ENCODE measurements at regions not wholly inside any gene's neighbourhood (a gene's known extent, or its start where the extent isn't known, plus 50 kb on each side); places are given as distances from the start of the nearest gene placed in this dataset.

DNA sequence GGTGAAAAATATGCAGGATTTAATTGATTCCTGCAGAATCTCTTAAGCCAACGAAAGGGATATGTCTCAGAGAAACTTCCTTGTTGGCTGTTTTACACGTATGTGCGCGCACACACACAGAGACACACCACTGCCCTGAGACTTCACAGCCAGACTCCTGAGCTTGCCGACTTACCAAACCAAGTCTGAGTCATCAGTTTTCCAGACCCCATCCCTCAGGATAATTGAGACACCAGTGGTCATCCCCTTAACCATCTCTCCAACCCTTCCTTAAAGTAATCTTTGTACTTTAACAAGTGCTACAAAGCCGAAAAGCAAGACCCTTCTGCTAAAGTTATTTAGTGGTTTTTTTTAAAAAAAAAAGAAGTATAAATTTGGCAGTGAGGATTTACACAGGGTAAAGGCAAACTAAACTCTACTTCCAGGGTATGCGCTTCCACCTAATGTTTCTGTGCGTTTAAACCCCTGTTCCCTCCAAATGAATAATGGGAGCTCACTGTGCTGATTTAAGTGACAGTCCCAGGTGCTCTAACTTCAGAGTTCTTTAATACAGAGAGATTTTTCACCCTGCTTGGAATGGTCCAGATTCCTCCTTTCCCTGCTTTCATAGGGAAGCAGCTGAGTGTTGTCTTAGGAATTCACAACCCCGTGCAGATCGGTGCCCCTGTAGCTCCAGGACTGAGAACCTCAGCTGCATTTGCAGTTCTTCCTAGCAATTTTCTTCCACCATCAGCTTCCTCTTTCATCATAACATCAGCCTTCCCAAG lies 198.5 kb downstream of the INHBA start:
- no peak overlapping the region for H3K4me3 Mint-ChIP-seq (ENCODE audit: unreplicated experiment)
- TF ChIP-seq, protein P1, sequence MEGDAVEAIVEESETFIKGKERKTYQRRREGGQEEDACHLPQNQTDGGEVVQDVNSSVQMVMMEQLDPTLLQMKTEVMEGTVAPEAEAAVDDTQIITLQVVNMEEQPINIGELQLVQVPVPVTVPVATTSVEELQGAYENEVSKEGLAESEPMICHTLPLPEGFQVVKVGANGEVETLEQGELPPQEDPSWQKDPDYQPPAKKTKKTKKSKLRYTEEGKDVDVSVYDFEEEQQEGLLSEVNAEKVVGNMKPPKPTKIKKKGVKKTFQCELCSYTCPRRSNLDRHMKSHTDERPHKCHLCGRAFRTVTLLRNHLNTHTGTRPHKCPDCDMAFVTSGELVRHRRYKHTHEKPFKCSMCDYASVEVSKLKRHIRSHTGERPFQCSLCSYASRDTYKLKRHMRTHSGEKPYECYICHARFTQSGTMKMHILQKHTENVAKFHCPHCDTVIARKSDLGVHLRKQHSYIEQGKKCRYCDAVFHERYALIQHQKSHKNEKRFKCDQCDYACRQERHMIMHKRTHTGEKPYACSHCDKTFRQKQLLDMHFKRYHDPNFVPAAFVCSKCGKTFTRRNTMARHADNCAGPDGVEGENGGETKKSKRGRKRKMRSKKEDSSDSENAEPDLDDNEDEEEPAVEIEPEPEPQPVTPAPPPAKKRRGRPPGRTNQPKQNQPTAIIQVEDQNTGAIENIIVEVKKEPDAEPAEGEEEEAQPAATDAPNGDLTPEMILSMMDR (IDR thresholded peaks at IDR 0.05) = no peak
- H3K9me3 Mint-ChIP-seq (ENCODE audit: unreplicated experiment) = no peaks in the 10 kb centered on the region
- no peak for DNase-seq (ENCODE audit: extremely low spot score, unreplicated experiment)
- H3K27ac Mint-ChIP-seq (ENCODE audit: unreplicated experiment) = no peak overlapping the region
- peaks cover 3% of the 10 kb centered on the region for H3K36me3 Mint-ChIP-seq (ENCODE audit: unreplicated experiment)
- no peaks in the 10 kb centered on the region for H3K27me3 Mint-ChIP-seq (ENCODE audit: unreplicated experiment)
- peaks cover 6% of the 10 kb centered on the region for H3K4me1 Mint-ChIP-seq (ENCODE audit: unreplicated experiment)

DNA sequence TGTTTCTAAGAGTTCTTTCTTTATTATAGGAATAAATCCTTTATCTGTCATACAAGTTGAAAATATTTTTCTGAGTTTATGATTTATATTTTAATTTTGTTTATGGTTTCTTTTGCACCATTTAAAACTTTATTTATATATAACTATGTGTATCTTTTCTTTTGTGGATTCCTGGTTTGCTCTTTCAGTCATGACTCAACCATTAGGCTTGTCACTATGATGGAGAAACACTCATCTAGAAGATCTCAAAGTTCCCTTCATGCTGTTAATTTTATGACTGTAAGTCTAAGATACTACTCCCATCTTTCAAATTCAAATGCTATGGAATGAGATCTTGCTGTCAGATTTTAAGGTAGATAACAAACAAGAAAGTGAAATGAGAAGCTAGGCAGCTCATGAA lies 199.5 kb downstream of the INHBA start:
- H3K36me3 Mint-ChIP-seq (ENCODE audit: unreplicated experiment) = peaks cover 3% of the 10 kb centered on the region
- DNase-seq (ENCODE audit: extremely low spot score, unreplicated experiment) = no peak
- no peaks in the 10 kb centered on the region for H3K9me3 Mint-ChIP-seq (ENCODE audit: unreplicated experiment)
- H3K4me1 Mint-ChIP-seq (ENCODE audit: unreplicated experiment) = peaks cover 5% of the 10 kb centered on the region
- TF ChIP-seq, protein P1 (IDR thresholded peaks at IDR 0.05) = no peak
- no peak overlapping the region for H3K4me3 Mint-ChIP-seq (ENCODE audit: unreplicated experiment)
- no peak overlapping the region for H3K27ac Mint-ChIP-seq (ENCODE audit: unreplicated experiment)
- no peaks in the 10 kb centered on the region for H3K27me3 Mint-ChIP-seq (ENCODE audit: unreplicated experiment)

DNA sequence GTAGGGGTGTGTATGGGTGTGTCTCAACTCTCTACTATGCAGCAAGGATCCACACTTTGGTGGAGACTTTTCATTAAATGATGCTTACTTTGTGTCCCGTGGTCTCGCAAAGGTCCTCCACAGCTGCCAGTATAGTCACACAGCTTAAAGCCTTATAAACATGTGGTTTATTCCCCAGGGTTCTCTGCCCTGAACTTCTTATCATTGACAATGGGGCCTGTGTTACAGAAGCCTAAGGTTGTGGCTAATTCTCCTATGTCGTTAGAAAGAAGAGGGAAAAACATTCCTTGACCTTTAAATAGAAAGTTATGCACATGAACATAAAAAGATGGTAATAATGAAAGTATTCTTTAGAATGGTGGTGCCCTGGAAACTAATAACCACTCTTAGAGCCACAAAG lies 201.4 kb downstream of the INHBA start:
- TF ChIP-seq, protein P1 (IDR thresholded peaks at IDR 0.05) = no peak
- no peaks in the 10 kb centered on the region for H3K27me3 Mint-ChIP-seq (ENCODE audit: unreplicated experiment)
- no peak for DNase-seq (ENCODE audit: extremely low spot score, unreplicated experiment)
- H3K4me1 Mint-ChIP-seq (ENCODE audit: unreplicated experiment) = no peaks in the 10 kb centered on the region
- no peak overlapping the region for H3K27ac Mint-ChIP-seq (ENCODE audit: unreplicated experiment)
- no peaks in the 10 kb centered on the region for H3K9me3 Mint-ChIP-seq (ENCODE audit: unreplicated experiment)
- H3K36me3 Mint-ChIP-seq (ENCODE audit: unreplicated experiment) = peaks cover 3% of the 10 kb centered on the region
- H3K4me3 Mint-ChIP-seq (ENCODE audit: unreplicated experiment) = no peak overlapping the region

DNA sequence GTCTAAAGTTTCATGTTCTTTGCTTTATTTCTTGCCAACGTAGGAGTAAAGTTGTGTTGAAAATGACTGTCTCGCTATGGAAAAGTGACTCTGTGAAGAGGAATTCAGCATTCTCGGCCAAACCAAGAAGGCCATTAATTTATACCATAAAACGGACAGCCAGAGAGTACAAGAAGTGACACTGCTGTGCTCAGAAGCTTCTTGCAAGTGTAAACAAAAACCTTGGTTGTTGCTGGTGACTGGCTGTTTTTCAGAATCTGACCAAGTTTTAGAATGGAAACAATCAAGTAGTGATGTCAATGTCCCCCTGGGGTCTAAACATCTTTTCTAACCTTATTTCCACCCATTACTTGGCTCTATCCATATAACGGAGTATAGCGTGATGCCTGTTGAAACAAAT lies 201.9 kb downstream of the INHBA start:
- no peak overlapping the region for H3K4me3 Mint-ChIP-seq (ENCODE audit: unreplicated experiment)

DNA sequence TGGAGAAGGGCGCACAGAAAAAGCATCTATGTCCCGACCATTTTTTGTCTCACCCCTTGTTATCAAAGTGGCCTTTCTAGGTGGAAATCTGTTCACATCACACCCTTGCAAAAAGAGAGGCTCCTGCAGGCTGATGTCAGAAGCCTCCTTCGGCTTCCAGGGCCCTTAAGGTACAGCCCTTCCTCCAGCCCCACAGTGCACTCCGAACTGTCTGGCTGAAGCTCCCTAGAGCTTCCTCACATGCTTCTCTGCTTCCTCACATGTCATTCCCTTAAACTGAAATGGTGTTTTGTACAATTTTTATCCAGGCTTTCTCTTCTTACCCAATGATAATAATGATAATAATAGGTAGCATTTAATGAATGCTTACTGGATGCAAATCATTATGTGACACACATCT lies 210.3 kb downstream of the INHBA start:
- Mint-ChIP-seq H3K9me3 (ENCODE audit: unreplicated experiment) (no peaks in the 10 kb centered on the region), H3K27ac (ENCODE audit: unreplicated experiment) (no peak overlapping the region)

More for the DNA sequence above, 201.9 kb downstream of the INHBA start:
- Mint-ChIP-seq H3K9me3 (ENCODE audit: unreplicated experiment) (no peaks in the 10 kb centered on the region), H3K36me3 (ENCODE audit: unreplicated experiment) (peaks cover 3% of the 10 kb centered on the region), H3K27ac (ENCODE audit: unreplicated experiment) (no peak overlapping the region), H3K4me1 (ENCODE audit: unreplicated experiment) (no peaks in the 10 kb centered on the region), H3K27me3 (ENCODE audit: unreplicated experiment) (no peaks in the 10 kb centered on the region)
- no peak for DNase-seq (ENCODE audit: extremely low spot score, unreplicated experiment)
- TF ChIP-seq, protein P1 (IDR thresholded peaks at IDR 0.05) = no peak

More for the DNA sequence above, 210.3 kb downstream of the INHBA start:
- Mint-ChIP-seq H3K36me3 (ENCODE audit: unreplicated experiment) (no peaks in the 10 kb centered on the region), H3K4me1 (ENCODE audit: unreplicated experiment) (no peaks in the 10 kb centered on the region), H3K4me3 (ENCODE audit: unreplicated experiment) (no peak overlapping the region), H3K27me3 (ENCODE audit: unreplicated experiment) (no peaks in the 10 kb centered on the region)
- DNase-seq (ENCODE audit: extremely low spot score, unreplicated experiment) = no peak
- TF ChIP-seq, protein P1 (IDR thresholded peaks at IDR 0.05) = no peak

Data from osteocyte (in vitro differentiated cells).